Tibial nerve (tissue), 4 donors: ENCODE measurements at regions not wholly inside any gene's neighbourhood (a gene's known extent, or its start where the extent isn't known, plus 50 kb on each side); places are given as distances from the start of the nearest gene placed in this dataset.

ENCODE experiments used
- CTCF ChIP-seq, 5 experiments: fragments of 200-600 bp in 3 of 5; fragments of 450-650 bp in 2 of 5; sonication (generic) in 3 of 5; IDR thresholded peaks; one replicate each; pipeline ENCODE4 v1.5.1; 2016 to 2019; ENCODE audit warnings: antibody characterized with exemption in 5 of 5, mild to moderate bottlenecking in 3 of 5, moderate library complexity in 2 of 5
- EP300 ChIP-seq, 2 donors: sonication (generic); formaldehyde crosslinking; IDR thresholded peaks; one replicate each; pipeline ENCODE4 v1.6.1; 2017; ENCODE audit warnings: antibody characterized with exemption in 2 of 2, mild to moderate bottlenecking in 1 of 2
- POLR2A ChIP-seq, 2 donors: fragments of 450-650 bp; IDR thresholded peaks; one replicate each; pipeline ENCODE4 v1.6.1; 2017; ENCODE audit warnings: antibody characterized with exemption in 2 of 2, mild to moderate bottlenecking in 2 of 2, moderate library complexity in 2 of 2

- TF ChIP-seq EP300 (IDR thresholded peaks at IDR 0.05) (no peak), CTCF (IDR thresholded peaks at IDR 0.05) (no peak), POLR2A (IDR thresholded peaks at IDR 0.05) (no peak)
These were observed 1479.6 kb downstream of the MRPL39 start for GRCh38 chr21:24127651-24128050.
